HepG2 (cell line): ENCODE measurements at regions not wholly inside any gene's neighbourhood (a gene's known extent, or its start where the extent isn't known, plus 50 kb on each side); places are given as distances from the start of the nearest gene placed in this dataset.

Source experiments
- ATM ChIP-seq: fragments of 450-650 bp; IDR thresholded peaks from 2 replicates; pipeline ENCODE4 v1.7.1; 2017; ENCODE audit warnings: mild to moderate bottlenecking, borderline replicate concordance
- CBX1 ChIP-seq: IDR thresholded peaks from one replicate; pipeline ENCODE4 v1.6.1; 2016; ENCODE audit warnings: antibody characterized with exemption, low read depth
- CTCF ChIP-seq: sonication (generic); formaldehyde crosslinking; IDR thresholded peaks from 2 replicates; pipeline ENCODE4 v1.5.0; 2020; ENCODE audit warnings: mild to moderate bottlenecking, missing genetic modification reagents, moderate library complexity
- HNRNPH1 ChIP-seq: fragments of 200-400 bp; formaldehyde crosslinking; optimal IDR thresholded peaks from 2 replicates; pipeline ENCODE3; 2017; ENCODE audit warnings: mild to moderate bottlenecking, low read depth, low read length
- MEIS1 ChIP-seq: sonication (generic); formaldehyde crosslinking; IDR thresholded peaks from 2 replicates; pipeline ENCODE4 v1.9.0; 2021; ENCODE audit warnings: mild to moderate bottlenecking, missing genetic modification reagents, moderate library complexity, borderline replicate concordance
- NFIC ChIP-seq: IDR thresholded peaks from 2 replicates; pipeline ENCODE4 v1.6.1; 2012; ENCODE audit warnings: mild to moderate bottlenecking, low read length, inconsistent platforms
- NONO ChIP-seq, 2 experiments: fragments of 450-650 bp in 1 of 2; sonication (generic) in 1 of 2; formaldehyde crosslinking in 1 of 2; IDR thresholded peaks in 1 of 2; conservative IDR thresholded peaks in 1 of 2; 2 replicates each; pipeline versions ENCODE4 v1.6.1 to v1.8.0; 2017 to 2022; ENCODE audit warnings: mild to moderate bottlenecking in 1 of 2, missing genetic modification reagents in 1 of 2, moderate library complexity in 1 of 2
- NR0B2 ChIP-seq: sonication (generic); formaldehyde crosslinking; IDR thresholded peaks from 2 replicates; pipeline ENCODE4 v1.4.0; 2020; ENCODE audit warnings: mild to moderate bottlenecking, missing genetic modification reagents
- PHF20 ChIP-seq: sonication (generic); formaldehyde crosslinking; IDR thresholded peaks from 2 replicates; pipeline ENCODE4 v1.5.0; 2020; ENCODE audit warnings: mild to moderate bottlenecking, missing genetic modification reagents
- REL ChIP-seq: sonication (generic); formaldehyde crosslinking; conservative IDR thresholded peaks from 2 replicates; pipeline ENCODE4 v1.8.0; 2022; ENCODE audit warnings: mild to moderate bottlenecking, missing genetic modification reagents, moderate library complexity
- SALL1 ChIP-seq: sonication (generic); formaldehyde crosslinking; IDR thresholded peaks from 2 replicates; pipeline ENCODE4 v1.8.0; 2022; ENCODE audit warnings: mild to moderate bottlenecking, missing genetic modification reagents
- ZNF207 ChIP-seq: fragments of 450-650 bp; IDR thresholded peaks from 2 replicates; pipeline ENCODE4 v1.6.1; 2016; ENCODE audit warnings: antibody characterized with exemption, borderline replicate concordance
- ZNF224 ChIP-seq: sonication (generic); formaldehyde crosslinking; IDR thresholded peaks from 2 replicates; pipeline ENCODE4 v1.5.0; 2020; ENCODE audit warnings: mild to moderate bottlenecking, missing genetic modification reagents
- ZNF451 ChIP-seq: sonication (generic); formaldehyde crosslinking; IDR thresholded peaks from 2 replicates; pipeline ENCODE4 v1.5.0; 2020; ENCODE audit warnings: mild to moderate bottlenecking, missing genetic modification reagents
- ZNF513 ChIP-seq: sonication (generic); formaldehyde crosslinking; conservative IDR thresholded peaks from 2 replicates; pipeline ENCODE4 v1.5.0; 2020; ENCODE audit warnings: missing genetic modification reagents
- ZNF639 ChIP-seq: conservative IDR thresholded peaks from 2 replicates; pipeline ENCODE4 v1.6.1; 2018; ENCODE audit warnings: missing genetic modification reagents
- ZNF678 ChIP-seq: sonication (generic); formaldehyde crosslinking; IDR thresholded peaks from 2 replicates; pipeline ENCODE4 v1.4.0; 2020; ENCODE audit warnings: mild to moderate bottlenecking, missing genetic modification reagents
- TF ChIP-seq, protein P1 (sequence below): sonication (generic); formaldehyde crosslinking; IDR thresholded peaks from 2 replicates; pipeline ENCODE4 v1.4.0; 2020; ENCODE audit warnings: missing genetic modification reagents
- TF ChIP-seq, protein P2 (sequence below): sonication (generic); formaldehyde crosslinking; IDR thresholded peaks from 2 replicates; pipeline ENCODE4 v1.4.0; 2020; ENCODE audit warnings: low read depth, mild to moderate bottlenecking, missing genetic modification reagents

DNA sequence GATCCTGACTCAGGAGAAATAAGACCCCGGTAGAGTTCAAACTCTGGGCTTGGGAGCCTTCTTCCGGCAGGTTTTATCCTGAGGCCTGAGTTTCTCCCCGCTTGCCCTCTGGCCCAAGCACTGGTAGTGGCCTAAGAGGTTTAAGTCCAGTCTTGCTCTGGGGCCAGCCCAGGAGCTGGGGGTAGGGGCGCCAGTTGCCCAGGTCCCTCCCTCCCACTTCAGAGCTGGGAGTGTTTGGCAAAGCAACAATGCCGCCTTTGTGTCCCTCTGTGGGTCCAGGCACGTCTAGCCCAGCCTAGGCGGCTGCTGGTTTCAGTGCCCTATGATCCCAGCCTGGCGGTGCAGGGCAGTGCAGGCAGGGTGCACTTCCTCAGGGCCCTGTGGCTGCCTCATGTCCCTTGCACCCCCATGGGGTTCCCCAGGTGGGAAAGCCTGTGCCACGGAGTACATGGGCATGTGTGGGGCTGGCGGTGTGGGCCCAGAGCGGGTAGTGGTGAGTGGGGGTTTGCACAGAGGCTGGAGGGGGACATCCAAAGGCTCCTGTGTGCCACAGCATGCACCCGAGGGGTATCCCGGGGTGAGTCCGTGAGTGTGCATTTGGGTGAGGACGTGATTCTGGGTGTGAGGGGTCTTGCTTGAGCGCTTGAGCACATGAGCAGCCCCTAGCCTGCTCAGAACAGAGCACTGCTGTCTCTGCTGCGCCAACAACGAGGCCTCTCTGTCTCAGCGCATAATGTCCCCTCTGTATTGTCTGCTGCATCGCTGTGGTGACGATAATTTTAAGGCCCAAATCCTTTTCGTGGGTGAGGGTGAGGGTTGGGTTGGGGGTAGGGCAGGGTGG lies 61.7 kb upstream of the PSD2 start (continued):
- TF ChIP-seq NR0B2 (CRISPR knock-in tag) (0 out of 2 replicates have a peak, but pooled peaks have one; percentile 39), CTCF (peak; percentile 53), MEIS1 (CRISPR knock-in tag) (peak; percentile 52; the same call in 1 of the 2 replicates), NONO (IDR thresholded peaks at IDR 0.05) (no peak), NONO (CRISPR knock-in tag; conservative IDR thresholded peaks at IDR 0.05) (peak; percentile 88), HNRNPH1 (no peak), ZNF678 (CRISPR knock-in tag) (no peak), ATM (no peak), REL (CRISPR knock-in tag) (no peak), CBX1 (peak; percentile 79), SALL1 (peak; percentile 90), NFIC (peak; percentile 42; the same call in 1 of the 2 replicates), ZNF207 (no peak), ZNF513 (CRISPR knock-in tag) (no peak), ZNF224 (CRISPR knock-in tag) (no peak), ZNF451 (peak; percentile 65; the same call in 1 of the 2 replicates), PHF20 (CRISPR knock-in tag) (no peak; the same call in 1 of the 2 replicates), ZNF639 (CRISPR knock-in tag) (peak; percentile 63; the same call in 1 of the 2 replicates)
- TF ChIP-seq, protein P1, sequence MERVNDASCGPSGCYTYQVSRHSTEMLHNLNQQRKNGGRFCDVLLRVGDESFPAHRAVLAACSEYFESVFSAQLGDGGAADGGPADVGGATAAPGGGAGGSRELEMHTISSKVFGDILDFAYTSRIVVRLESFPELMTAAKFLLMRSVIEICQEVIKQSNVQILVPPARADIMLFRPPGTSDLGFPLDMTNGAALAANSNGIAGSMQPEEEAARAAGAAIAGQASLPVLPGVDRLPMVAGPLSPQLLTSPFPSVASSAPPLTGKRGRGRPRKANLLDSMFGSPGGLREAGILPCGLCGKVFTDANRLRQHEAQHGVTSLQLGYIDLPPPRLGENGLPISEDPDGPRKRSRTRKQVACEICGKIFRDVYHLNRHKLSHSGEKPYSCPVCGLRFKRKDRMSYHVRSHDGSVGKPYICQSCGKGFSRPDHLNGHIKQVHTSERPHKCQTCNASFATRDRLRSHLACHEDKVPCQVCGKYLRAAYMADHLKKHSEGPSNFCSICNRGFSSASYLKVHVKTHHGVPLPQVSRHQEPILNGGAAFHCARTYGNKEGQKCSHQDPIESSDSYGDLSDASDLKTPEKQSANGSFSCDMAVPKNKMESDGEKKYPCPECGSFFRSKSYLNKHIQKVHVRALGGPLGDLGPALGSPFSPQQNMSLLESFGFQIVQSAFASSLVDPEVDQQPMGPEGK (CRISPR knock-in tag), result peak; percentile 98
- TF ChIP-seq, protein P2, sequence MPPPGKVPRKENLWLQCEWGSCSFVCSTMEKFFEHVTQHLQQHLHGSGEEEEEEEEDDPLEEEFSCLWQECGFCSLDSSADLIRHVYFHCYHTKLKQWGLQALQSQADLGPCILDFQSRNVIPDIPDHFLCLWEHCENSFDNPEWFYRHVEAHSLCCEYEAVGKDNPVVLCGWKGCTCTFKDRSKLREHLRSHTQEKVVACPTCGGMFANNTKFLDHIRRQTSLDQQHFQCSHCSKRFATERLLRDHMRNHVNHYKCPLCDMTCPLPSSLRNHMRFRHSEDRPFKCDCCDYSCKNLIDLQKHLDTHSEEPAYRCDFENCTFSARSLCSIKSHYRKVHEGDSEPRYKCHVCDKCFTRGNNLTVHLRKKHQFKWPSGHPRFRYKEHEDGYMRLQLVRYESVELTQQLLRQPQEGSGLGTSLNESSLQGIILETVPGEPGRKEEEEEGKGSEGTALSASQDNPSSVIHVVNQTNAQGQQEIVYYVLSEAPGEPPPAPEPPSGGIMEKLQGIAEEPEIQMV, result no peak
